Activated CD4-positive, alpha-beta T cell treated with anti-CD3 and anti-CD28 coated beads, Interleukin-2, amount 10 ng/mL, durations not matched to agents 7 days and 5 days (primary cell): ENCODE measurements at regions not wholly inside any gene's neighbourhood (a gene's known extent, or its start where the extent isn't known, plus 50 kb on each side); places are given as distances from the start of the nearest gene placed in this dataset.

Experiments used
- CTCF ChIA-PET: fragments of 350-600 bp; sonication (Branson Sonifier 250); formaldehyde crosslinking; loops from one replicate; lab custom pipeline; 2021; ENCODE audit warnings: antibody characterized with exemption; lab: Charles Lee
- POLR2A ChIA-PET: fragments of 350-600 bp; sonication (Branson Sonifier 250); formaldehyde crosslinking; loops from one replicate; lab custom pipeline; 2021; ENCODE audit warnings: antibody characterized with exemption; lab: Charles Lee
- DNase-seq: peaks from one replicate; pipeline ENCODE4 v3.0.0-alpha.2; 2020
- H3K27ac Mint-ChIP-seq: one replicate; pipeline ENCODE4 v1.8.0; 2021; ENCODE audit warnings: mild to moderate bottlenecking, moderate library complexity, mixed read lengths
- H3K27me3 Mint-ChIP-seq: one replicate; pipeline ENCODE4 v1.8.0; 2021; ENCODE audit warnings: mixed read lengths
- H3K36me3 Mint-ChIP-seq: one replicate; pipeline ENCODE4 v1.8.0; 2021; ENCODE audit warnings: low read depth, mixed read lengths
- H3K4me1 Mint-ChIP-seq: one replicate; pipeline ENCODE4 v1.8.0; 2021; ENCODE audit warnings: mixed read lengths
- H3K4me3 Mint-ChIP-seq: one replicate; pipeline ENCODE4 v1.8.0; 2021; ENCODE audit warnings: mild to moderate bottlenecking, moderate library complexity, mixed read lengths
- H3K9me3 Mint-ChIP-seq: one replicate; pipeline ENCODE4 v1.8.0; 2021; ENCODE audit warnings: mixed read lengths

- ChIA-PET CTCF (no interaction called here), POLR2A (no interaction called here)
- Mint-ChIP-seq H3K36me3 (no peaks in the 10 kb centered on the region), H3K4me3 (no peak overlapping the region), H3K27me3 (no peaks in the 10 kb centered on the region), H3K27ac (no peak overlapping the region), H3K4me1 (no peaks in the 10 kb centered on the region), H3K9me3 (peaks cover 12% of the 10 kb centered on the region)
- DNase-seq = no peak
Measured at GRCh38 chr5:27734838-27735237, 696.5 kb upstream of the CDH9 start.

GRCh38 chr5:27733237-27733636 is 694.9 kb upstream of the CDH9 start:
- H3K9me3 Mint-ChIP-seq = peaks cover 12% of the 10 kb centered on the region
- POLR2A ChIA-PET = no interaction called here
- no peak overlapping the region for H3K27ac Mint-ChIP-seq
- H3K27me3 Mint-ChIP-seq = no peaks in the 10 kb centered on the region
- CTCF ChIA-PET = no interaction called here
- DNase-seq = no peak
- no peaks in the 10 kb centered on the region for H3K4me1 Mint-ChIP-seq
- H3K4me3 Mint-ChIP-seq = no peak overlapping the region
- no peaks in the 10 kb centered on the region for H3K36me3 Mint-ChIP-seq

DNA sequence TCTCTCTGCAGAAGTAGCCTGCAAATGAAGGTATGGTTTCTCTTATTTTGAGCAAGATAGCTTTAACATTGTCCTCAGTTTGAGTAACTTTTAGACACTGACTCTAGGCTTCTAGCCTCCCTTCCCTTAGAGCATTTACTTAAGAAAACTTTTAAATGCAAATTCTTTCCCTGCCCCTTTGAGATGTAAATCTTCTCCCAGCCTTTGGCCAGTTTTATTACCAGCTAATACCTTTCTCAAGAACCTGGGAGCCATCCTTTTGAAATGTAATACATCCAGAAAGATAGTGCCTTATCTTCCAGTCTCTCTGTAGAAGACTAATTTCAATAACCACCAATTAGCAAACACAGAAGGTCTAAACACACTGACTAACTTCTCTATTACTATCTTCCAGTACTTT is 688.9 kb upstream of the CDH9 start:
- ChIA-PET CTCF (no interaction called here), POLR2A (no interaction called here)
- no peak overlapping the region for H3K4me3 Mint-ChIP-seq
- no peaks in the 10 kb centered on the region for H3K36me3 Mint-ChIP-seq
- no peaks in the 10 kb centered on the region for H3K27me3 Mint-ChIP-seq
- peaks cover 3% of the 10 kb centered on the region for H3K9me3 Mint-ChIP-seq
- no peak overlapping the region for H3K27ac Mint-ChIP-seq
- no peak for DNase-seq
- H3K4me1 Mint-ChIP-seq = no peaks in the 10 kb centered on the region

GRCh38 chr5:27722337-27722736 is 684.0 kb upstream of the CDH9 start:
- Mint-ChIP-seq H3K27me3 (no peaks in the 10 kb centered on the region), H3K4me3 (no peak overlapping the region), H3K36me3 (no peaks in the 10 kb centered on the region), H3K9me3 (peaks cover 8% of the 10 kb centered on the region), H3K27ac (no peak overlapping the region), H3K4me1 (no peaks in the 10 kb centered on the region)
- CTCF ChIA-PET = no interaction called here
- POLR2A ChIA-PET = no interaction called here
- DNase-seq = no peak

DNA sequence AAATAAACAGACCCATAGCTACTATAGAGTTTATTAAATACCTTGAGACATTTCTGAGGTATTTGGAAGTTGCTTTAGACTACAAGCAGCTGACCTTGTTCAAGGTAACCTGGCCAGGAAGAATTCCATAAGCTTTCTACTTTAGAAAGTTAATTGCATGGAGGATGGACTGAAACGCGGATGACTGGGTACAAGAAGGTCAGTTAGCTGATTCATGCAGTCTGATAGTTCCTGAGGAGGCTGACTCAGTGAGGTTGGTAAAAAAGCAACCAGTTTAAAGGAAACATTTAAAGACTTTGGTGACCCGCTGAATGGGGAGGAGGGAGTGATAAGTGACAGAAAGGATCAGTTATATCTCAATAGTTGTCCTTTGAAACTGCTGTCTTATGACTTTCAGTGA is 670.1 kb upstream of the CDH9 start:
- Mint-ChIP-seq H3K9me3 (peaks cover 14% of the 10 kb centered on the region), H3K4me1 (no peaks in the 10 kb centered on the region), H3K36me3 (no peaks in the 10 kb centered on the region), H3K4me3 (no peak overlapping the region), H3K27ac (no peak overlapping the region), H3K27me3 (no peaks in the 10 kb centered on the region)
- no peak for DNase-seq
- CTCF ChIA-PET = interaction anchor here (0.9 kb wide), 1 partner anchor 18 kb away, joined by 4 read pairs; no protein-coding TSS in a partner anchor
- POLR2A ChIA-PET = no interaction called here

DNA sequence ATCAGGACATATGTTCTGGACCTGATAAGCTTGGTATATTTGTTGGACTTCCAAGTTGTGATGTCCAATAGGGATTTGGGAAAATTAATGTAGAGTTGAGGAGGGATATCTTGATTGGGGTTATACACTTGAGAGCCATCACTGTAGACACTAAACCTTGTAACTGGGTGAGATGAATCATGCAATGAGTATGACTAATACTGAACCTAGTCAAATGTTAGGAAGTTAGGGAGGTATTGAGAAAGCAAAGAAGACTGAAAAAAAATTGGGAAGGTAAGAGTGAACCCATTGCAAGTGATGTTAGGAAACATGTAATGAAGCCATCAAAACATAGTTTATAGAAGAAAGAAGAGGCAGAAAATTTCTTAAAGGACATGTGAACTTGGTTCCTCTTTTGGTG is 668.4 kb upstream of the CDH9 start:
- DNase-seq = no peak
- CTCF ChIA-PET = no interaction called here
- no peaks in the 10 kb centered on the region for H3K36me3 Mint-ChIP-seq
- POLR2A ChIA-PET = no interaction called here
- H3K27me3 Mint-ChIP-seq = no peaks in the 10 kb centered on the region
- no peaks in the 10 kb centered on the region for H3K4me1 Mint-ChIP-seq
- H3K9me3 Mint-ChIP-seq = peaks cover 14% of the 10 kb centered on the region
- no peak overlapping the region for H3K27ac Mint-ChIP-seq
- no peak overlapping the region for H3K4me3 Mint-ChIP-seq

- H3K4me1 Mint-ChIP-seq = no peaks in the 10 kb centered on the region
- H3K9me3 Mint-ChIP-seq = peaks cover 11% of the 10 kb centered on the region
- POLR2A ChIA-PET = no interaction called here
- H3K27me3 Mint-ChIP-seq = no peaks in the 10 kb centered on the region
- no peaks in the 10 kb centered on the region for H3K36me3 Mint-ChIP-seq
- DNase-seq = no peak
- H3K27ac Mint-ChIP-seq = no peak overlapping the region
- CTCF ChIA-PET = no interaction called here
- H3K4me3 Mint-ChIP-seq = no peak overlapping the region
Measured at GRCh38 chr5:27705661-27706060, 667.3 kb upstream of the CDH9 start.

DNA sequence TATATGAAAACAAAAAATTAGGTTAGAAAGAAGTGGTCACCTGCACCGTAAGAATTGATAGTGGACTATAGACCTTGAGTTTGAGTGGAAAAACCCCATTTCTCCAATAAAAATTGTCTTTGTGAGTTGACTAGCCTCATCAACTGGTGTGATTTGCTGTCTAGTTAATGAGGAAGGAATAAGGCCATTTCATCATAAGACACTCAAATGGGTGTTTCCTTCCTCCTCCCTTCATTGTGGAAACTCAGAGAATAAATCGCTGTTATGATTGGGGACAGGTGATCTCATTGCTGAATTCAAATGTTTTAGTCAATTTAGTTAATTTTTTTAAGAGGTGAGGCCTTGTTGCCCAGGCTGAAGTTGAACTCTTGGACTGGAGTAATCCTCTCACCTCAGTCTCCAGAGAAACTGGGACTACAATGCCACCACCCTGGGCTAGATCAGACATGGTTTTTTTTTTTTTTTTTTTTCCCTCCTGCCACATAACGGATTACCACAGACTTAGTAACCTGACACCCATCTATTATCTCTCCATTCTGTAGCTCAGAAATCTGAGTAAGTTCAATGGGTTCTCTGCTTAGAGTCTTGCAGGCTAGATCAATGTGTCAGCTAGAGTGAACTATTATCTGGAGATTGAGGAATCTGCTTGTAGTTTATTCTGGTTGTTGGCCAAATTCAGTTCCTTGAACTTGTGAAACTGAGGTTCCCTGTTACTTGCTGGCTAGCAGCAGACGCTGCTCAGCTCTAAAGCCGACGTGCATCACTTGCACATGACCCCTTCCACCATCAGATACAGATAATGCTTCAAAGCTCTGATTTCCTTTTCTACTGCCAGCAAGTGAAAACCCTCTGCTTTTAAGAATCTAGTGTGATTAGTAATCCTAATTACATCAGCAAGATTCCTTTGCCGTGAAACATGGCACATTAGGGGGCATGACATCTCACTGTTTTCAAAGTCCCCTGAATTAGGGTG is 663.8 kb upstream of the CDH9 start:
- Mint-ChIP-seq H3K27me3 (no peaks in the 10 kb centered on the region), H3K27ac (no peak overlapping the region), H3K4me3 (no peak overlapping the region), H3K4me1 (no peaks in the 10 kb centered on the region), H3K9me3 (peaks cover 11% of the 10 kb centered on the region), H3K36me3 (no peaks in the 10 kb centered on the region)
- ChIA-PET POLR2A (no interaction called here), CTCF (no interaction called here)
- DNase-seq = no peak

- CTCF ChIA-PET = no interaction called here
- DNase-seq = no peak
- no peak overlapping the region for H3K4me3 Mint-ChIP-seq
- H3K9me3 Mint-ChIP-seq = peaks cover 11% of the 10 kb centered on the region
- H3K27me3 Mint-ChIP-seq = no peaks in the 10 kb centered on the region
- POLR2A ChIA-PET = no interaction called here
- H3K27ac Mint-ChIP-seq = no peak overlapping the region
- H3K4me1 Mint-ChIP-seq = no peaks in the 10 kb centered on the region
- no peaks in the 10 kb centered on the region for H3K36me3 Mint-ChIP-seq
Measured at GRCh38 chr5:27700526-27700925, 662.1 kb upstream of the CDH9 start.

DNA sequence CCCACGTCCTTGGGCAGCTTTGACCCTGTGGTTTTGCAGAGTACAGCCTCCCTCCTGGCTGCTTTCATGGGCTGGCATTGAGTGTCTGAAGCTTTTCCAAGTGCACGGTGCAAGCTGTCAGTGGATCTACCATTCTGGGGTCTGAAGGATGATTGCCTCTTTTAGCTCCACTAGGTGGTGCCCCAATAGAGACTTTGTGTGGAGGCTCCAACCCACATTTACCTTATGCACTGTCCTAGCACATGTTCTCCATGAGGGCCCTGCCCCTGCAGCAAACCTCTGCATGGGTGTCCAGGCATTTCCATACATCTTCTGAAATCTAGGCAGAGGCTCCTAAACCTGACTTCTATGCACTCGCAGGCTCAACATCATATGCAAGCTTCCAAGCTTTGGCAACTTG is 644.2 kb upstream of the CDH9 start:
- POLR2A ChIA-PET = no interaction called here
- Mint-ChIP-seq H3K27me3 (no peaks in the 10 kb centered on the region), H3K4me3 (no peak overlapping the region), H3K4me1 (no peaks in the 10 kb centered on the region), H3K9me3 (peaks cover 2% of the 10 kb centered on the region), H3K27ac (no peak overlapping the region), H3K36me3 (no peaks in the 10 kb centered on the region)
- CTCF ChIA-PET = no interaction called here
- DNase-seq = no peak

DNA sequence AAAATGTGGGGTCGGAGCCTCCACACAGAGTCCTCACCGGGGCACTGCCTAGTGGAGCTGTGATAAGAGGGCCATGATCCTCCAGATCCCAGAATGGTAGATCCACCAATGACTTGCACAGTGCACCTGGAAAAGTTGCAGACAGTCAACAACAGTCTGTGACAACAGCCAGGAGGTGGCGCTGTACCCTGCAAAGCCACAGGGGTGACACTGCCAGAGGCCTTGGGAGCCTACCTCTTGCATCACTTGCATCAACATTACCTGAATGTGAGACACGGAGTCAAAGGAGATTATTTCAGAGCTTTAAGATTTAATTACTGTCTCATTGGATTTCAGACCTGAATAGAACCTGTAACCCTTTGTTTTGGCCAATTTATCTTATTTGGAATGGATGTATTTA is 614.1 kb upstream of the CDH9 start:
- CTCF ChIA-PET = no interaction called here
- POLR2A ChIA-PET = no interaction called here
- no peak for DNase-seq
- no peaks in the 10 kb centered on the region for H3K4me1 Mint-ChIP-seq
- H3K27ac Mint-ChIP-seq = no peak overlapping the region
- H3K27me3 Mint-ChIP-seq = no peaks in the 10 kb centered on the region
- H3K9me3 Mint-ChIP-seq = peaks cover 6% of the 10 kb centered on the region
- no peaks in the 10 kb centered on the region for H3K36me3 Mint-ChIP-seq
- H3K4me3 Mint-ChIP-seq = no peak overlapping the region

DNA sequence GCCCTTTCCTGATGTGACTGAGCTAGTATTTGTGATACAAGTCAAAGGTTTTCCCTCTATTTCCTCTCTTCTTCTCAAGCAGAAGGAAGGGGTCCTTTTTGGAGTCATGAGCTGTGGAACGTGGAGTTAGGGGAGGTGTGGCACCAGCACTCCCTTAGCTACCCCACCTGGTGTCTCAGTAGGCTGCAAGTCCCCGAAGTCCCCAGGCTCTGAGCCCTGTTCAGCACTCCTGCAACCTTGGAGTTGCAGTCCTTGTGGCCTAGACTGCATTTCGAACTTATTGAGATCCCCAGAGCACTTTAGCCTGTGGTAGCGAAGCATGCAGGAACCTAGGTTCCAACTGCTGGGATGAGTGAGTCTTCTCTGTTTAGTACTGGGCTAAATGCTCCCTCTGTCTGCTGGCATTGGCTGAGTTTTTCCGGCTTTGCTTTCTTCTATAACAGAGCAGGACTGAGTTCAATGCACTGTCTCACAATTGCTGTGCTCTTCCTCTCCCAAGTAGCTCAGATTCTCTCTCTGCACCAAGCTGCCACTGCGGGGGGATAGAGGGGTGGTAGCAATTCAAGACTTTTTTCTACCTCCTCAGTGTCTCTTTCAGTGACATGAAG is 600.7 kb upstream of the CDH9 start:
- POLR2A ChIA-PET = no interaction called here
- Mint-ChIP-seq H3K36me3 (no peaks in the 10 kb centered on the region), H3K27ac (no peak overlapping the region), H3K9me3 (peaks cover 8% of the 10 kb centered on the region), H3K27me3 (no peaks in the 10 kb centered on the region), H3K4me3 (no peak overlapping the region), H3K4me1 (no peaks in the 10 kb centered on the region)
- CTCF ChIA-PET = no interaction called here
- no peak for DNase-seq

DNA sequence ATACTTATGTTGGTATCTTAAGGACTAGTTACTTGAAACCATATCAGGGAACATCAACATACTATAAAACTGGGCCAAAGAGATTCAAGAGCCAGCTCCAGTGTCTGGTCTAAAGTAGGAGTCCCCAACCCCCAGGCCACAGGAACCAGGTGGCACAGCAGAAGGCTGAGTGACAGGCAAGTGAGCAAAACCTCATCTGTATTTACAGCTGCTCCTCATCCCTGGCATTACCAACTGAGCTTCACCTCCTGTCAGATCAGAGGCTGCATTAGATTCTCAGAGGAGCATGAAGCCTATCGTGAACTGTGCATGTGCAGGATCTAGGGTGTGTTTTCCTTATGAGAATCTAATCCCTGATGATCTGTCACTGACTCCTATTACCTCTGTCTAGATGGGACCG is 581.6 kb upstream of the CDH9 start:
- POLR2A ChIA-PET = no interaction called here
- CTCF ChIA-PET = no interaction called here
- H3K9me3 Mint-ChIP-seq = peaks cover 13% of the 10 kb centered on the region

More for the DNA sequence above, 581.6 kb upstream of the CDH9 start:
- Mint-ChIP-seq H3K27me3 (no peaks in the 10 kb centered on the region), H3K36me3 (no peaks in the 10 kb centered on the region), H3K27ac (no peak overlapping the region), H3K4me3 (no peak overlapping the region), H3K4me1 (no peaks in the 10 kb centered on the region)
- no peak for DNase-seq
